Epithelial cell of esophagus (primary cell): ENCODE measurements at regions not wholly inside any gene's neighbourhood (a gene's known extent, or its start where the extent isn't known, plus 50 kb on each side); places are given as distances from the start of the nearest gene placed in this dataset.
"Not testable (repeated sequence)": the region's sequence is repeated elsewhere in the genome, so short reads cannot be mapped to it uniquely, and the experiment has no call there.

Source experiments
- DNase-seq: peaks from one replicate; pipeline ENCODE4 v3.0.0; 2010; ENCODE audit warnings: low read depth
- H3K4me3 ChIP-seq: 2 replicates; pipeline ENCODE4 v1.5.1; 2011; ENCODE audit warnings: mild to moderate bottlenecking, low read length, control low read depth
- TF ChIP-seq, protein P1 (sequence below): IDR thresholded peaks from 2 replicates; pipeline ENCODE4 v1.5.1; 2011; ENCODE audit warnings: low read depth, mild to moderate bottlenecking, low read length, control low read depth, inconsistent platforms; ENCODE audit not compliant: insufficient read depth; ENCODE audit errors: missing control alignments

DNA sequence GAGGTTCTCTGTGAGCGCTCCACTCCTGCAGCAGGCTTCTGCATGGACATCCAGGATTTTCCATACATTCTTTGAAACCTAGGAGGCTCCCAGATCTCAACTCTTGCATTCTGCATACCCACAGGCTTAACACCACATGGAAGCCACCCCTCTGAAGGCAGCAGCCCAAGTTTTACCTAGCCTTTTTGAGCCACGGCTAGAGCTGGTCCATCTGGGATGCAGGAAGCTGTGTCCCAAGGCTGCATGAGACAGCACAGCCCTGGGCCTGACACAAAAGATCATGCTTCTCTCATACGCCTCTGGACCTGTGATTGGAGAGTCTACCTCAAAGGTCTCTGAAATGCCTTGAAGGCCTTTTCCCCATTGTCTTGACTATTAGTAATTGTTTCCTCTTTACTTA lies 53.6 kb upstream of the RPRM start:
- DNase-seq, result no peak
- TF ChIP-seq, protein P1, sequence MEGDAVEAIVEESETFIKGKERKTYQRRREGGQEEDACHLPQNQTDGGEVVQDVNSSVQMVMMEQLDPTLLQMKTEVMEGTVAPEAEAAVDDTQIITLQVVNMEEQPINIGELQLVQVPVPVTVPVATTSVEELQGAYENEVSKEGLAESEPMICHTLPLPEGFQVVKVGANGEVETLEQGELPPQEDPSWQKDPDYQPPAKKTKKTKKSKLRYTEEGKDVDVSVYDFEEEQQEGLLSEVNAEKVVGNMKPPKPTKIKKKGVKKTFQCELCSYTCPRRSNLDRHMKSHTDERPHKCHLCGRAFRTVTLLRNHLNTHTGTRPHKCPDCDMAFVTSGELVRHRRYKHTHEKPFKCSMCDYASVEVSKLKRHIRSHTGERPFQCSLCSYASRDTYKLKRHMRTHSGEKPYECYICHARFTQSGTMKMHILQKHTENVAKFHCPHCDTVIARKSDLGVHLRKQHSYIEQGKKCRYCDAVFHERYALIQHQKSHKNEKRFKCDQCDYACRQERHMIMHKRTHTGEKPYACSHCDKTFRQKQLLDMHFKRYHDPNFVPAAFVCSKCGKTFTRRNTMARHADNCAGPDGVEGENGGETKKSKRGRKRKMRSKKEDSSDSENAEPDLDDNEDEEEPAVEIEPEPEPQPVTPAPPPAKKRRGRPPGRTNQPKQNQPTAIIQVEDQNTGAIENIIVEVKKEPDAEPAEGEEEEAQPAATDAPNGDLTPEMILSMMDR, result no peak
- no peak overlapping the region for H3K4me3 ChIP-seq

DNA sequence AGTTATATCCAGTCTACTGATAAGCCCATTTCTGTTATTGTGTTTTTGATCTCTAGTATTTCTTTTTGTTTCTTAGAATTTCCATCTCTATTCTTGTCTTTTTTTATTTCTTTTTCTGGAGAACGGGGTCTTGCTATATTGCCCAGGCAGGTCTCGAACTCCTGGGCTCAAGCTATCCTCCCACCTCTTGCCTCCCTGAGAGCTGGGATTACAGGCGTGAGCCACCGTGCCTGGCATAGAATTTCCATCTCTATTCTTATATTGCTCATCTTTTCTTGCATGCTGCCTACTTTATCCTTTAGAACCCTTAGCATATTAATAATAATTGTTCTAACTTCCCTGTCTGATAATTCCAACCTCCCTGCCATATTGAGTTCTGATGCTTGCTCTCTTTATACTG lies 55.2 kb upstream of the RPRM start:
- DNase-seq, H3K4me3 ChIP-seq: not testable (repeated sequence)

DNA sequence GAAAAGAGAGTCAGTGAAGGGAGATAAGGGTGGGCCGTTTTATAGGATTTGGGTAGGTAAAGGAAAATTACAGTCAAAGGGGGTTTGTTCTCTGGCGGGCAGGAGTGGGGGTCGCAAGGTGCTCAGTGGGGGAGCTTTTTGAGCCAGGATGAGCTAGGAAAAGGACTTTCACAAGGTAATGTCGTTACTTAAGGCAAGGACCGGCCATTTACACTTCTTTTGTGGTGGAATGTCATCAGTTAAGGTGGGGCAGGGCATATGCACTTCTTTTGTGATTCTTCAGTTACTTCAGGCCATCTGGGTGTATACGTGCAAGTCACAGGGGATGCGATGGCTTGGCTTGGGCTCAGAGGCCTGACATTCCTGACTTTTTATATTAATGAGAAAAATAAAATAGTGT lies 56.0 kb upstream of the RPRM start:
- not testable (repeated sequence) for DNase-seq

DNA sequence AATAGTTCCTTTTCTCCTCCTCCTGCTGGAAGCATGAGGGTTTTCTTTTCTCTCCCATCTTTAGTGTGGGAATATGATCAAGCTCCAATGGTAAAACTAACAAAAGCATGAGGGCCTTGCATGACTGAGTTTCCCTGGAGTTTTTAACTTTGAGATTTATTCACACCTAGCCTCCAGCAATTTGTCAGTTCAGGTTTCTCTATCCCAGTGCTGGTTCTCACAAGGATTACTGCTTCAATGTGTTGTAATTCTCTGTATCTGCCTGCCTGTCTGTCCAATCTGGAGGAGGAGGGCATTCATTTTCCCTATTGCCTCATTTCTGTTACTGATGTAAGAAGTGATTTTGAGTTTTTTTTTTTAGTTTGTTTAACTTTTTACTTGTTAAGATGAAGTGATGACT lies 57.6 kb upstream of the RPRM start:
- DNase-seq, result peak; percentile 55
- TF ChIP-seq, protein P1, result no peak

More for the DNA sequence above, 56.0 kb upstream of the RPRM start:
- not testable (repeated sequence) for H3K4me3 ChIP-seq

DNA sequence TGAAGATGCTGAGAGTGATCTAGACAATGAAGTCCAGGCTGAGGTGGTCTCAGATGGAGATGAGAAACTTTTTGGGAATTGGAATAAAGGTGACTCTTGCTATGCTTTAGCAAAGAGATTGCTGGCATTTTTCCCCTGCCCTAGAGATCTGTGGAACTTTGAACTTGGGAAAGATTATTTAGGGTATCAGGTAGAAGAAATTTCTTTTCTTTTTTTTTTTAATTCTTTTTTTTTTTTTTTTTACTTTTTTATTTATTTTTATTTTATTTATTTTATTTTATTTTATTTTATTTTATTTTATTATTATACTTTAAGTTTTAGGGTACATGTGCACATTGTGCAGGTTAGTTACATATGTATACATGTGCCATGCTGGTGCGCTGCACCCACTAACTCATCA lies 59.5 kb upstream of the RPRM start:
- H3K4me3 ChIP-seq, DNase-seq: not testable (repeated sequence)

More for the DNA sequence above, 57.6 kb upstream of the RPRM start:
- H3K4me3 ChIP-seq, result no peak overlapping the region

DNA sequence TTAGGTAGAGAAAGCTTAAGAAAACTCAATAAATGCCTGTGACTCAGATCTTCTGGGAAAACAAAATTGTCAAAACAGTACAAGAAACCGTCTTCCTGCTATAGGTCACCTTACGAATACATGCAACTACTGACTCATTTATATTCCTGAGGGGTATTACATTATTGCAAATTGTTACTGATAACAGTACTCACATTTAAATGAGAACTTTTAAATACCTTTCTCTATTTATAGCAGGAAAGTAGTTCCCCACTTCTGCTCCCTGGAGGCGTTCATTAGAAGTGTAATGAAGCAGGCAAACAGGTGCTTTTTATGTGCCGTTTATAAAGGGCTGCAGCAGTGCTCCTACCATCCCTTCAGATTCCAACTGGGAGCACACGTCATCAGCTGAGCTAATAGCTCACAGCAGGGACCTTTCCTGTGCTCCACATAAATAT lies 65.1 kb upstream of the RPRM start:
- peak; percentile 12 for DNase-seq
- TF ChIP-seq, protein P1, result no peak
- H3K4me3 ChIP-seq, result no peak overlapping the region

DNA sequence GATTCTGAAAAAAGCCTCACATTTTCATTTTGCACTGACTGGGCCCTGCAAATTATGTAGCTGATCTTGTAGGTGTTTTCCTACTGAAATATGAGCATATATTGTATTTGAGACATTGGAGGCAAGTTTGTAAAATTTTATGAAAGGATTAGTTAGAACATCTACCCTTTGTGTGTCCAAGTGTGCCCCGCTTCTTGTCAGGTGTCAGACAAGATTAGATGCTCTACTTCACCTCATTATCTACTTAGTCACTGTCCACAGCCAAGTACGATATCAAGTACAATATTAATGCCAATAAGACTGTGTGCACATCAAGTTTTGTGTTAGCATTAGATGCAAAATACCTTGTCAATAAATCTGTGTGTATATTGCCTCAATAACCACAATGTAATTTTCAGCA lies 67.8 kb upstream of the RPRM start:
- no peak for DNase-seq
- TF ChIP-seq, protein P1, result no peak
- H3K4me3 ChIP-seq, result no peak overlapping the region

DNA sequence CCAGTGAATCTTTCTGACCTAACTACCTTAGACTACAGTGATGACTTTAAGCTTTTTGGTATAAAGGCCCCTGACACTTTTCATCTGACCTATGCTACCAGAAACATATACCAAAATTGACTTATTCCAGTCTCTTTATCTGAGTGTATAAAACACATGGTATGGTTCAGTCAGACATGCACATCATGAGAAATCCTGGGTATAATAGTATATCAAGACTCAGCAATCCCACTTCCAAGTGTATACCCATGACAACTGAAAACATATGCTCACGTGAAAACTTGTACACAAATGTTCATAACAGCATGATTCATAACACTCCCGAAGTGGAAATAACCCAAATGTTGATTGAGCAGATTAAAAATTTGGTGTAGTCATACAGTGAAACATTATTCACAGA lies 70.0 kb upstream of the RPRM start:
- no peak overlapping the region for H3K4me3 ChIP-seq
- TF ChIP-seq, protein P1, result no peak
- no peak for DNase-seq

DNA sequence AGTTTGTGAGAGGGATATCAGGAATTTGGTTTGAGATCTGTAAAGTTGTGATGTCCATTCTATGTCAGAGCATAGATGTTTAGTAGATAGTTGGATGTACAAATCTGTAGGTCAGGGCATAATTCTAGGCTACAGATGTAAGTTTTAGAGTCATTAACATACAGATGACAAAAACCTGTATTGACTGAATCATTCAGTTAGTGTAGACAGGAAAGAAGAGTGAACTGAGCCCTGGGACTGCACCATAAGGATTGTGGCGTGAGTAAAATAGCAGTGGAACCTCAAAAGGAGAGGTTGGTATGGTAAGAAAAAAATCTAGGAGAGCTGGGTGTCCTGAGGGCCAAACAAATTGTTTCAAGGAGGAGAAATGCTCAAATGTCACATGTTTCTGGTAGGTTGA lies 73.1 kb upstream of the RPRM start:
- no peak overlapping the region for H3K4me3 ChIP-seq
- no peak for DNase-seq
- TF ChIP-seq, protein P1, result no peak
